HPDE6-E6E7 (cell line): ENCODE measurements at regions not wholly inside any gene's neighbourhood (a gene's known extent, or its start where the extent isn't known, plus 50 kb on each side); places are given as distances from the start of the nearest gene placed in this dataset.
A peak's percentile ranks its signal among the peaks of the same experiment; 100 is the strongest.

Experiments used
- DNase-seq: peaks from one replicate; pipeline ENCODE4 v3.0.0; 2011; ENCODE audit warnings: missing footprints; ENCODE audit errors: extremely low spot score

DNA sequence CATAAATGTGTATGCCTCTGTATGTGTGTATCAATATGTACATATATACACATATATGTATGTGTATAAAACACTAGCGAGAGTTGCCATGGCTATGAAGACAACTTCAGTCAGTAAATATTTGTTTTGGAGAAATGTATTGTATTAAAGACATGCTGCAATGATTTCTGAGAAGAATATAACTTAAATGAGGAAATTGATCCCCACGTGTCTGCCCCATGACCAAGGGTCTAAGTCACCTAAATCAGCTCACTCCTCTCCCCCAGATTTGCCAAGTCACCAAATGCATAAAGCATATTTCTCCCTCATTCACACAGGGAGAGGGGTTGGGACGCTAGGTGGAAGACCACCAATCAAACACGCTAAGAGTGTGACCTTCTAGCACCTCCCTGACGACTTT, 58.3 kb upstream of the LYST start:
- no peak for DNase-seq

- DNase-seq: no peak
These were observed 56.8 kb upstream of the LYST start for GRCh38 chr1:235923466-235924021.

DNA sequence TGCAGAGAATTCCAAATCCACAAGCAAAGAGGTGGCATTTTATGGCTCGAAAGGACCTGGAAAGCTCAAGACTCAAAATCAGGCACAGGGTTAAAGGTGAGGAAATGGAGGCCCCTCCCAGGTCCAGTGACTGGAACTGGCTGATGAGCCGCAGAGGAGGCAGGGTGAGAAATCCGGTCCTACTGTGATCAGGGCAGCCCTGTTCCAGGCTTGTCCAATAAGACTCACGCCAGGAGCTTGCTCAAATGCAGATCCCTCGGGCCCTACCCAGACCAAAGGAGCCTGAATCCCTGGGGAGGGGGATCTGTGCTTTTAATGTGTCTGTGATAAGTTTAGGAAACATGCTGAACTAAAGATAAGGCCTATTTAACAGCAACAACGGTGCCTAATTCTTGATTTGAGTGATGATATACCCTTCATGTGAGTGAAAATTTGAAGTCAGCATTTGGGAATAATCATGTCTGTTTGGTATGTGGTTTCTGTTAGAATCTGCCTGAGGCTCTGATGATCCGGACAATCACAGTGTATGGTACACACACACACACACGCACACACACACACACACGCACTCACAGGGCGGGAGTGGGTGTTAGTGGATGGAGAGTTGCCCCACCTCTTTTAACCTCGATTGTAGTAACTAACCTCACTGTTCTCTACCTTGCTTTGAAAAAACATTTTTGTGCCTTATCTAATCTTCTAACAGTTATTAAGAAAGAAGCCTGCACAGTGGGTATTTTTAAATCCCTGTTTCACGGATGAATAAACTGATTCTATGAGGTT, 54.1 kb upstream of the LYST start:
- DNase-seq: no peak

DNA sequence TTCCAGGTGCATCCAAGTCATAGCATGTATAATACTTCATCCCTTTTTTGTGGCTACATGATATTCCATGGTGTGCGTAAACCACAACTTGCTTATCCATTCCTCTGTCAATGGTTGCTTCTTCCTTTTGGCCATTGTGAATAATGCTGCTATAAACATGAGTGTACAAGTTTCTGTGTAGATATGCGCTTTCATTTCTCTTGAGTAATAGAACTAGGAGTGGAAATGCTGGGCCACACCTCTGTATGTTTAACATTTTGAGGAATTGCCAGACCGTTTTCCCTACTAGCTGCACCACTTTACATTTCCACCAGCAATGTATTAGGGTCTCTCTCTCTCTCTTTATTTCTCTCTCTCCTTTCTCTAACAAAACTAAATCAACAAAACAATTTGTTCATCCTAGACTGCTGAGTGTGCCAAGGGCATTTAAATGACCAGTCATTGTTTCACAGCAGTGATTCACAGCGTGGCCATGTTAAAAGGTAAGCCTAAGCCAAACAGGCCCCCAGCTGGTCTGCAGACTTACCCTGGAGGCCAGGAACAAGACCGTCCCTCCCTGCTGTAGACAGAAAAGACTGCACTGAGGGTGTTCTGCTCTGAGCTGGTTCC, 53.2 kb upstream of the LYST start:
- no peak for DNase-seq

DNA sequence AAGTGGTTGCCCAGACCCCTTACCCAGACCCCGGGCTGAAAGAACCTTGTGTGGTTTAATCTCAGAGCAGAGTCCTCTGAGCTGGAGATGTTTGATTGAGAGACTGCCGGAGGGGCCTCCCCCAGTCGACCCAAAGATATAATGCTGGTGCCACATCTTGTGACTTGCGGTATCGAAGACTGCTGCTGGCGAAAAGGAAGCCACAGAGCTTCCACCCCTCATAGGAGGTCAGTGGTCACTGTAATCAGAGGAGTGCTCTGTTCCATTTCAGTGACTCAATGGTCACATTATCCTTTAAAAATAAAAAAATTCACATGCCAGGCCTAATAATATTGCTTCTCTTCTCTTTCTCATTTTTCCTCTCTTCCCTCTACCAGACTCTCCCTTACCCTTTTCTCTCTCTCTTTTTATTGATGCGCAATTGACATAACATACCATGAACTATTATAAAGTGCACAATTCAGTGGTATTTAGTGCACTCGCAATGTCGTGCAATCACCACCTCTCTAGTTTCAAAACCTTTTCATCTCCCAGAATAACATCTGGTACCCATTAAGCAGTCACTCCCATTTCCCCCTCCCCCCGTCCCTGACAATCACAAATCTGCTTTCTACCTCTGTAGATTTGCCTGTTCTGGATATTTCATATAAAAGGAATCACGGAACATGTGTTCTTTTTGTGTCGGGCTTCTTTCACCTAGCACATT, 52.6 kb upstream of the LYST start:
- DNase-seq: no peak

DNA sequence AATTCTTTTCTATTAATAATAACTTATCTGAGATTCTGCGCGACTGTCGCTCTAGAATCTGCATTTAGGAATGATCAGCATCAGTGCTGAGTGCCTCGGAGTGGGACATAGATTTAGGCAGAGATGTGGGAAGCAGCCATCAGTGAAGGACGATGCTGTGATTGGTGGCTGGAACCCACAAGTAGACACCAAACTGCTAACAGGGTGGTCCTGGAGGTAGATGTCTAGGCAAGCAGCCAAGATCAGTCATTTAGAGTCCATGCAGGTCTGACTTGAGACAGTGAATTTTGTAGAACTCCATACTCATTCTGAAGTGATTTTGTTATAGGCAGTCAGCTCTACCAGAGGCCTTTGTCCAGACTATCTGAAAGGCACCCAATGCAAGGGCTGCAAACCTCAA, 51.8 kb upstream of the LYST start:
- no peak for DNase-seq

DNA sequence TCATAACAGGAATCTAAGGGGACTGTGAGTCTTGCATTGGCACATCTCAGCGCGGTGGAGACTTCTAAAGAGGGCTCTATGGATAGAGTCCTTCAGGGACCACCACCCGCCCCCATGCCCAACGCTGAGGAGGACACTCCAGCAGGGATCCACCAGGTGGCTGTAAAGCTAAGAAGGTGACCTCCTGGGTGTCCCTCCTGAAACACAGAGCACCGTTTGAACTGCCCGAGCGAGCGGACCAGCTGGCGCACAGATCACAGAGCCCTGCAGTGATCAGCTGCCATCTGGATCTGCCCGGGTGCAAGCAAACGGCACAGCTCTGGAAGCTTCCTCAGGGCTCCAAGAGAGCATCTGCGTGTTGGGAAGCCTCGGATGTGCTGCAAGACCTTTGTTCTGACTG, 51.3 kb upstream of the LYST start:
- no peak for DNase-seq

GRCh38 chr1:235917267-235917811, 50.6 kb upstream of the LYST start:
- peak; percentile 95 for DNase-seq
